Astrocyte (in vitro differentiated cells and primary cell): ENCODE measurements at regions not wholly inside any gene's neighbourhood (a gene's known extent, or its start where the extent isn't known, plus 50 kb on each side); places are given as distances from the start of the nearest gene placed in this dataset.

Experiments
- DNase-seq: peaks from one replicate; pipeline ENCODE4 v3.0.0-alpha.2; 2010; ENCODE audit warnings: low read depth
- FAIRE-seq: peaks from 2 replicates; lab custom pipeline; 2011; peaks lifted over from hg19 to GRCh38; lab: Jason Lieb, UNC
- H2AFZ ChIP-seq: 2 replicates; pipeline ENCODE4 v1.6.0; 2012; ENCODE audit warnings: low read depth, low read length, inconsistent platforms
- H3K27ac ChIP-seq: 2 replicates; pipeline ENCODE4 v1.5.1; 2011; ENCODE audit warnings: low read depth, low read length, inconsistent platforms
- H3K27me3 ChIP-seq: 2 replicates; pipeline ENCODE4 v1.6.0; 2011; ENCODE audit warnings: low read length, inconsistent platforms; ENCODE audit not compliant: insufficient read depth
- H3K36me3 ChIP-seq: 2 replicates; pipeline ENCODE4 v1.5.1; 2011; ENCODE audit warnings: low read length, inconsistent platforms; ENCODE audit not compliant: insufficient read depth
- H3K4me1 ChIP-seq: 2 replicates; pipeline ENCODE4 v1.5.1; 2011; ENCODE audit warnings: low read length, inconsistent platforms; ENCODE audit not compliant: insufficient read depth
- H3K4me2 ChIP-seq: 2 replicates; pipeline ENCODE4 v1.6.0; 2012; ENCODE audit warnings: low read length, inconsistent platforms
- H3K4me3 ChIP-seq: 2 replicates; pipeline ENCODE4 v1.5.1; 2011; ENCODE audit warnings: low read depth, mild to moderate bottlenecking, low read length, inconsistent platforms; ENCODE audit not compliant: insufficient read depth
- H3K79me2 ChIP-seq: 2 replicates; pipeline ENCODE4 v1.6.0; 2012; ENCODE audit warnings: mild to moderate bottlenecking, low read length, inconsistent platforms; ENCODE audit not compliant: insufficient read depth
- H3K9ac ChIP-seq: 2 replicates; pipeline ENCODE4 v1.6.0; 2012; ENCODE audit warnings: mild to moderate bottlenecking, low read length, inconsistent platforms
- H3K9me3 ChIP-seq: 2 replicates; pipeline ENCODE4 v1.5.1; 2012; ENCODE audit warnings: low read depth, mild to moderate bottlenecking, low read length, inconsistent platforms; ENCODE audit not compliant: insufficient read depth
- H4K20me1 ChIP-seq: 2 replicates; pipeline ENCODE4 v1.6.0; 2012; ENCODE audit warnings: low read length, inconsistent platforms; ENCODE audit not compliant: insufficient read depth
- H3K27ac Mint-ChIP-seq: one replicate; pipeline ENCODE4 v1.8.0; 2021; ENCODE audit warnings: mild to moderate bottlenecking, mixed read lengths; ENCODE audit not compliant: unreplicated experiment
- H3K27me3 Mint-ChIP-seq: one replicate; pipeline ENCODE4 v1.8.0; 2021; ENCODE audit warnings: low read depth, mixed read lengths; ENCODE audit not compliant: unreplicated experiment
- H3K36me3 Mint-ChIP-seq: one replicate; pipeline ENCODE4 v1.8.0; 2021; ENCODE audit warnings: low read depth, mixed read lengths; ENCODE audit not compliant: unreplicated experiment
- H3K4me1 Mint-ChIP-seq: one replicate; pipeline ENCODE4 v1.8.0; 2021; ENCODE audit warnings: low read depth, mixed read lengths; ENCODE audit not compliant: unreplicated experiment
- H3K4me3 Mint-ChIP-seq: one replicate; pipeline ENCODE4 v1.8.0; 2021; ENCODE audit warnings: mild to moderate bottlenecking, moderate library complexity, mixed read lengths; ENCODE audit not compliant: unreplicated experiment
- H3K9me3 Mint-ChIP-seq: one replicate; pipeline ENCODE4 v1.8.0; 2021; ENCODE audit warnings: mild to moderate bottlenecking, mixed read lengths; ENCODE audit not compliant: unreplicated experiment
- EZH2 ChIP-seq: IDR thresholded peaks from 2 replicates; pipeline ENCODE4 v1.6.1; 2012; ENCODE audit warnings: mild to moderate bottlenecking, low read length, inconsistent platforms; ENCODE audit not compliant: insufficient read depth
- TF ChIP-seq, protein P1 (sequence below): IDR thresholded peaks from 2 replicates; pipeline ENCODE4 v1.5.1; 2011; ENCODE audit warnings: low read depth, mild to moderate bottlenecking, inconsistent platforms, low read length, moderate library complexity; ENCODE audit not compliant: insufficient read depth

DNA sequence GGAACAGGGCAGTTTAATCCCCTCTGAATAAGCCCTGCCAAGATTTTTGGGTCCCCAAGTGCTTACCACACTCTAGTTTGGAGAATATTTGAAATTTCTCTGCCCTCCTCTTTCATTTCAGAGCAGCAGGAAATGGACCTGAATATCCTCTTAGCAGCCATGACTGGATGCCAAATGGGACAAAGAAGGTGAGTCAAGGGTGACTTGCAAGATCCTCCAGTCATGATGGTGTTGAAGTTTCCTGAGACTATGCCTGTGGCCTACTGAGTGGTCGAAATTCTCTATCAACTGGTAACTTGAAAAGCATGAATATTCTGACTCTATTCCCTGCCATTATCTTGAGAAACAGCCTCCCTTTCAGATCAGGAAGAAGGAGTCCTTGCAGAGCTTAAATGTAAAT lies 1674.7 kb upstream of the SEL1L start:
- Histone ChIP-seq H3K79me2 (no peaks in the 10 kb centered on the region), H3K36me3 (no peaks in the 10 kb centered on the region), H3K9me3 (no peaks in the 10 kb centered on the region), H3K27me3 (no peaks in the 10 kb centered on the region), H3K4me2 (no peak overlapping the region), H2AFZ (no peak overlapping the region), H3K9ac (no peak overlapping the region), H3K4me3 (no peak overlapping the region), H3K27ac (no peak overlapping the region), H4K20me1 (no peaks in the 10 kb centered on the region), H3K4me1 (no peaks in the 10 kb centered on the region)
- no peak overlapping the region for H3K27ac Mint-ChIP-seq
- TF ChIP-seq, protein P1, sequence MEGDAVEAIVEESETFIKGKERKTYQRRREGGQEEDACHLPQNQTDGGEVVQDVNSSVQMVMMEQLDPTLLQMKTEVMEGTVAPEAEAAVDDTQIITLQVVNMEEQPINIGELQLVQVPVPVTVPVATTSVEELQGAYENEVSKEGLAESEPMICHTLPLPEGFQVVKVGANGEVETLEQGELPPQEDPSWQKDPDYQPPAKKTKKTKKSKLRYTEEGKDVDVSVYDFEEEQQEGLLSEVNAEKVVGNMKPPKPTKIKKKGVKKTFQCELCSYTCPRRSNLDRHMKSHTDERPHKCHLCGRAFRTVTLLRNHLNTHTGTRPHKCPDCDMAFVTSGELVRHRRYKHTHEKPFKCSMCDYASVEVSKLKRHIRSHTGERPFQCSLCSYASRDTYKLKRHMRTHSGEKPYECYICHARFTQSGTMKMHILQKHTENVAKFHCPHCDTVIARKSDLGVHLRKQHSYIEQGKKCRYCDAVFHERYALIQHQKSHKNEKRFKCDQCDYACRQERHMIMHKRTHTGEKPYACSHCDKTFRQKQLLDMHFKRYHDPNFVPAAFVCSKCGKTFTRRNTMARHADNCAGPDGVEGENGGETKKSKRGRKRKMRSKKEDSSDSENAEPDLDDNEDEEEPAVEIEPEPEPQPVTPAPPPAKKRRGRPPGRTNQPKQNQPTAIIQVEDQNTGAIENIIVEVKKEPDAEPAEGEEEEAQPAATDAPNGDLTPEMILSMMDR: no peak
- no peak for TF ChIP-seq EZH2
- no peaks in the 10 kb centered on the region for H3K27me3 Mint-ChIP-seq
- FAIRE-seq (no peak), DNase-seq (no peak)
- no peaks in the 10 kb centered on the region for H3K9me3 Mint-ChIP-seq
- no peaks in the 10 kb centered on the region for H3K36me3 Mint-ChIP-seq
- H3K4me3 Mint-ChIP-seq: no peak overlapping the region
- H3K4me1 Mint-ChIP-seq: no peaks in the 10 kb centered on the region

DNA sequence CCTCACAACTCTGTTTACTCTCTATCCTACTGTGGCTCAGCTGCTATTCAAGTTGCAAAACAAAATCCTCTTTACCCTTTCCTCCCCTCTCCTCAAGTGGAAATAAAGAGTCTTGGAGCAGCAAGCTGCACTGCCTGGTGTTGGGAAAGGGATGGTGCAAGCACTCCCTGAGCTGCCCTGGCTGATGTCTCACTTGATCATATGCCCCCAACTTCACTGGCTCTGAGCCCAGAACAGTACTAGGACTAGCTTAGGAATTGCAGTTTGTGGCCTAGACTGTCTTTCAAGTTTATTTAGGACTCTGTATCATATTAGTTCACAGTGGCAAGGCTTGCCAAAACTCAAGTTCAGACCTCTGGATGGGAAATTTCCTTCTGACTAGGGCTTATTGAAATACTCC lies 1683.8 kb upstream of the SEL1L start:
- no peak for TF ChIP-seq EZH2
- TF ChIP-seq, protein P1: no peak
- Mint-ChIP-seq H3K4me3 (no peak overlapping the region), H3K27ac (no peak overlapping the region), H3K4me1 (no peaks in the 10 kb centered on the region), H3K27me3 (no peaks in the 10 kb centered on the region), H3K9me3 (no peaks in the 10 kb centered on the region), H3K36me3 (no peaks in the 10 kb centered on the region)
- FAIRE-seq: no peak
- Histone ChIP-seq H3K4me3 (no peak overlapping the region), H3K4me1 (no peaks in the 10 kb centered on the region), H3K9ac (no peak overlapping the region), H3K4me2 (no peak overlapping the region), H3K27me3 (no peaks in the 10 kb centered on the region), H2AFZ (no peak overlapping the region), H4K20me1 (no peaks in the 10 kb centered on the region), H3K9me3 (no peaks in the 10 kb centered on the region), H3K36me3 (no peaks in the 10 kb centered on the region), H3K79me2 (no peaks in the 10 kb centered on the region), H3K27ac (no peak overlapping the region)
- DNase-seq: peak; percentile 0

DNA sequence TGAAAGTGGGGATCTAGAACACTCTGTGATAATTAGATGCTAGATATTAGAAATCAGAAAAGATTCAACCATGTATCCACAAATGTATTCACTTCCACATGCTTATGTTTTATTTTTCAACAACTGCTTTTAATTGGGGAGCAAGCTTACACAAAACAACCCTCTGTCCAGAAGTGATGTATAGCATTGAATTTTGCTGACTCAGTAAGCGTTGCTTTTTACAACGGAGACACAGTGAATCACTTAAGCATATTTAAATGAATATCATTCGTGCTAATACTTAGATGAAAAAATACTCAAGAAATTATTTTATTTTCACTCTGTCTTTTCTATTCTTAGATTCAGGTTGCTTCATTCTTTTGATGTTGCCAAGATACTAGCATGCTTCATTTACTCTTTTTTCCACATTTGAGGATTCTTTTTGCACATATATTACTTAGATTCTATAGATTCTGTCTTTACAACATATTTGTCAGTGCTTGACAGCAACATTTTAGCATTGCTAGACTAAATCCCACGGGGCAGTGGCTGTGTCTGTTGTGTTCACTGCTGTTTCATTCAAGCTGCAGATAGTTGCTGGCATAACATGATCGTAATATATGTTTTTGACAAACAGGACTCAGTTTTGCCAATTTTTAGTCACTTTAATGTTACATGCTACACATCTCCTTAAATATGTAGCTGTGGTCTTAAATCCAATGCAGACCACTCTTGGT lies 1714.4 kb upstream of the SEL1L start:
- no peak for DNase-seq
- H3K36me3 Mint-ChIP-seq: no peaks in the 10 kb centered on the region
- no peaks in the 10 kb centered on the region for H4K20me1 ChIP-seq

More for the DNA sequence above, 1714.4 kb upstream of the SEL1L start:
- no peak overlapping the region for H3K4me3 ChIP-seq
- Mint-ChIP-seq H3K27ac (no peak overlapping the region), H3K27me3 (no peaks in the 10 kb centered on the region), H3K4me3 (no peak overlapping the region), H3K9me3 (peaks cover 2% of the 10 kb centered on the region), H3K4me1 (no peaks in the 10 kb centered on the region)
- H3K36me3 ChIP-seq: no peaks in the 10 kb centered on the region
- H3K27me3 ChIP-seq: no peaks in the 10 kb centered on the region
- no peak overlapping the region for H3K9ac ChIP-seq
- no peak for FAIRE-seq
- H3K27ac ChIP-seq: no peak overlapping the region
- H3K4me1 ChIP-seq: no peaks in the 10 kb centered on the region
- peaks cover 3% of the 10 kb centered on the region for H3K9me3 ChIP-seq
- no peak overlapping the region for H2AFZ ChIP-seq
- TF ChIP-seq, protein P1: no peak
- no peak for TF ChIP-seq EZH2
- H3K4me2 ChIP-seq: no peak overlapping the region
- H3K79me2 ChIP-seq: no peaks in the 10 kb centered on the region
